ENCODE measurements at regions not wholly inside any gene's neighbourhood (a gene's known extent, or its start where the extent isn't known, plus 50 kb on each side); places are given as distances from the start of the nearest gene placed in this dataset.
"Not testable (repeated sequence)": the region's sequence is repeated elsewhere in the genome, so short reads cannot be mapped to it uniquely, and the experiment has no call there.

DNA sequence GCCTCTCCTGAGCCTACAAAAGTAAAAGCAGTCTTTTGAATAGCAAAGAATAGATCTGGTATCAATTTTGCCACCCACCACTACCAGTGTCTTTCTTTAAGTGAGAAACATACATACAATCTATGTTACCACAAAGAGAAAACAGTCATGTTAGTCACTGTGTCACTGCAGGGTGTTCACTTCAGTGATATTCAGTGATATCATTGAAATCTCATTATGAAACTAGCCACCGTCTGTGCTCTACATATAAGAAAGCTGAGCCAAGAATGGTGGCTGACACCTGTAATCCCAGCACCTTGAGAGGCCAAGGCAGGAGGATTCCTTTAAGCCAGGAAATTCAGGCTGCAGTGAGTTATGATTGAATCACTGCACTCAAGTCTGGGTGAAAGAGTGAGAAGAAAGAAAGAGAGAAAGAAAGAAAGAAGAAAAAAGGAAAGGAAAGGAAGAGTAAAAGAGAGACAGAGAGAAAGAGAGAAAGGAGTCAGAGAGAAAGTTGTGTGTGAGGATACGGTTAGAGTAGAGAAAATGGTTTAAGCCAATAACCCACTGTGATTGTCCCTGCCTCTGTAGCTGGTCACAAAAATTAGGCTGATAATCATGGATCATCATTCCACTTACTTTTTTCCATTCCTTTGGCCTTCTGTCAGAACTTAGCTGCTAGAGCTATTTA, 847.1 kb downstream of the FAM181B start:
- no peak for DNase-seq (ENCODE audit: low spot score)

DNA sequence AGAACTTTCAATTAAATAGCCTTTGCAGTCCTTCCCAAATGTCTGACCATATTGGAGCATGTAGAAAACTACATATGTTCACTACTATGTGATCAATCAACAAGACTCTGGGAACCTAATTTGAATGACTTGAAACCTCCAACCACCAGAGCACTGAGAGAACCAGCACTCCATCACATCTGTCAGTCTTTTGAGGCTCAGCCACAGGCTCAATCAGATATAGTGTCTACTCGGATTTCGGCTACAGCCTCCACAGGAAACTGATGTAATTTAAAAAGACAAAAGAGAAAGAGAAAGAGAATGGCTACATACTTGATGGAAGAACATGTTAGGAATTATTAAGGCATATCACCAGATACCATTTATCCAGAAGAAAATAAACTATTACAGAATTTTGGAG, 859.0 kb downstream of the FAM181B start:
- no peak for DNase-seq (ENCODE audit: low spot score)

GRCh38 chr11:81870815-81871214, 862.8 kb downstream of the FAM181B start:
- DNase-seq (ENCODE audit: low spot score), result no peak

DNA sequence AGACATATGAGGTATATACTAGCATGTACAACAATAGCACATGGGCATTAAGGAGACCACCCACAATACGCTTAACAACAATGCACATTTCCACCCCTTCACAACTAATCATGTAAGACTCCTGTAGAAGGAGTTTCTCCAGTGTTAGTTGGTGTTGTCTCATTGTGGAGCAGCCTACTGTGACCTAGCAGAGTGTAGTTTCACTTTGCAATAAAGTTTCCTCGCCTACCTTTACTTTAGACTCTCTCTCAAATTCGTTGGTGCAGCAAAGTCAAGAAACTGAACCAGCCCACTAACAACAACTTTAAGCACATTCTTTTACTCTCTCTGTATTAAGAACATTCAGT, 863.6 kb downstream of the FAM181B start:
- DNase-seq (ENCODE audit: low spot score), result no peak

DNA sequence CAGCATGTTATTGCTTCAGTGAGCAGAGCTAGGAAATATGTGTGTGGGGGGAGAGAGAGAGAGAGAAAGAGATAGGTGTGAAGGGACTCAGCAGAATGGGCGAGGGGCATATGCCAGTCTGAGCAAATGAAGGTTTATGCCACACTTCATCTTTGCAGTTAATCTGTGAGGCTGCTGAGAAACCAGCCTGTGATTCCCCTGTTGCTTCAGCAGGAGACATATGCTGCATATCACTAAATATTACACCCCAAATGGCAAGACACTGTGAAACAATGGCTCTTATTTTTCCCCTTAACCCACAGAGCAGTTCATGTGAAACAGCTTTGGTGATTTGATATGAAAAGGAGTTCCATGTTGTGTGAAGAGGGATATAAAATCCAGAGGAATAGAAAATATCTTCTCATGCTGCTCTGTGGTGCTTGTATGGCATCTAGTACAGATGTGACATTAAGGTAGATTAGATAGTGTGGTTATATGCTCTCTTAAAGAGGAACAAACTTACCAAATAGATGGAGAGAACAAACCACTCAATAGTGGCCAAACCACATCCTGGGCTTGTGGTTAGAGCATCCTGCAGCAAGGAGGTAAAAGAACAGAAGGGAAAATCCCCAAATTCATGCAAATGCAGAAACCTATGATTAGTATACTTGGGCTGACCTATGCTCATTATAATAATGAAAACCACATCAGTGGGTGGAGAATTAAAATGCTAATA, 864.2 kb downstream of the FAM181B start:
- no peak for DNase-seq (ENCODE audit: low spot score)

DNA sequence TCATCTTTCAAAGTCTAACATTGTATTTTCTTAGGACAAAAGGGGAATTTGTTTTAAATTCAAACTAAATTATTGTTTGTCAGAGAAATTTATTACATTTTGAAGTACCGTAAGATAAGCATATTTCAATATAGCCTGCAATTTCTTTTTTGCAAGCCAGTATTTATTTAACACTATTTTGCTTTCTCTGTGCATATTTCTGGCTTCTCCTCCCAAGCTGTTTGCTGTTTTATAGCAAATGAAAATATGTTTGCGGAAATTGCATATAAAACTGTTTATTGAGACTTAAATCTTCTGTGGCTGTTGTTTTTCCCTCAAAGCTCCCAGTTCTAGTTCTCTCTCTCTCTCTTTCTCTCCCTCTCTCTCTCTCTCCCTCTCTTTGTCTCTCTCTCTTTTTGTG, 866.8 kb downstream of the FAM181B start:
- no peak for DNase-seq (ENCODE audit: low spot score)

DNA sequence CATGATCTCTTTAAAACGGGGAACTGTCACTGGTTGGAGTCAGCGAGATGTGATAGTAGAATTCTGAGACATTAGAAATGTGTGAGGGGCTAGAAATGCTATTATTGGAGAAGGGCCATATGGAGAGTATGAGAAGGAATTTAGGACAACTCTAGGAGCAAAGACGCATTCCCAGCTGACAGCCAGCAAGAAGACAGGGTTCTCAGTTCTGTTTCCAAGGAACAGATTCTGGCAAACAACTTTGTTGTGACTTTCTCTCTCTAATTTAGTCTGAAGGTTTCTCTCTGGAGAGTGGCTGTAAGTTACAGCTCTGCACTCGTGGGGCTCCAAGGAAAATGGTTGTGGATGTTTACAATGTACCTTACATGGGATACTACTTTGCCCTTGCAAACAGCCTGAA, 876.3 kb downstream of the FAM181B start:
- no peak for DNase-seq (ENCODE audit: low spot score)

DNA sequence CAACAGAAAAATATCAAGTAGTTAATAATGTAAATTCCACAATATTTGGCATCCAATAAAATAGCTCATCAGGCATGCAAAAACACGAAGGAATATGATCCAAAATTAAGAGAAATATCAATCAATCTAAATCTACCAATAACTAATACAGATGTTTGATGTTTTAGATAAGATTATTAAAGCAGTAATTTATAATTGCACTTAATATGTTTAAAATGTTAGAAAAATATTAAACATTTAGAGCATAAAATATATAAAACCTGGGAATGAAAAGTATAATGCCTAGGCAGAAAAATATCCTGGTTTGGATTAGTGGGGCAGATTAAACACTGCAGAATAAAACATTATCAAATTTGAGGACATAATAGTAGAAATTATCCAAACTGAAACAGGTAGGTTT, 879.9 kb downstream of the FAM181B start:
- no peak for DNase-seq (ENCODE audit: low spot score)

GRCh38 chr11:81852896-81853295, 880.8 kb downstream of the FAM181B start:
- DNase-seq (ENCODE audit: low spot score), result no peak

DNA sequence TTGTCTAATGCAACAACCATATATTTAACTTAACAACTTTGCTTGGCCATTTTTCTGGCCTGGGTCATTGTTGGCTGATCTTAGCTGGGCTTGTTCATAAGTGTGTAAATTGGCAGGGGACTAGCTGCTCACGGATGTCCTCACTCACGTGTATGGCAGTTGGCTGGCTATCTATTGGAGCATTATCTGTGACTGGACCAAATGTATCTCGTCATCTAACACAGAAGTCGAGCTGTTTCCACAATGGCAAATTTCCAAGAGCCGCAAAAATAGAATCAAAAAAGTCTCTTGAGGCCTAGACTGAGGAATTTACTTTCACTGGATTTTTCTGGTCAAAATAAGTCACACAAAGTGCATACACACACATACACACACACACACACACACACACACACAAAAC, 893.3 kb downstream of the FAM181B start:
- DNase-seq (ENCODE audit: low spot score), result no peak

DNA sequence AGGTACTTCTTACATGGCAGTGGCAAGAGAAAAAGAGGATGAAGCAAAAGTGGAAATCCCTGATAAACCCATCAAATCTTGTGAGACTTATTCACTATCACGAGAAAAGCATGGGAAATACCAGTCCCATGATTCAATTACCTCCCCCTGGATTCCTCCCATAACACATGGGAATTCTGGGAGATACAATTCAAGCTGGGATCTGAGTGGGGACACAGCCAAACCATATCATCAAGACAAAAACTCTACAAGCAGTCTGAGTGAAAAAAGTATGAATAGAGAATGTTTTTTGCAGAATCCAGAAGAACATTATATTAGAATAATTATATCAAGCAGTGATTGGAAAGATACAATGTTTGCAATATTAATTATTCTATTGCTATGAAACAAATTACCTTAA, 893.7 kb downstream of the FAM181B start:
- DNase-seq (ENCODE audit: low spot score), result no peak

DNA sequence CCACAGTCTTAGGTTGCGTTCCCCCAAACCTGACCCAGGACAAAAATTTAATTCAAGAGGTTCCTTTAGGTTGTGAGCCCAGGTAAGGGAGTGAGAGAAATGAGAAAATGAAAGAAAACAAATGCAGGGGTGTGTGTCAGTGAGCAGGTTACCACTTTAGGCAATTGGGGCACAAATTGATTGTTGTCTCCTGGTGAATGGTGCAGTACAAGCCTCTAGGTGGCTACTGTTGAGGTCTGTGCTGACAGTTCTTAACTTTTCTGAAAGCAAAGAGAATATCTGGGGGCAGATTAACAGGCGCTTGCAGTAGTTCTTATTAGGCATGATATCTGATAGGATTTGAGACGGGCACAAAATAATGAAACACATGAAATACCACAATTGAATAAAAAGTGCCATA, 894.6 kb downstream of the FAM181B start:
- no peak for DNase-seq (ENCODE audit: low spot score)

DNA sequence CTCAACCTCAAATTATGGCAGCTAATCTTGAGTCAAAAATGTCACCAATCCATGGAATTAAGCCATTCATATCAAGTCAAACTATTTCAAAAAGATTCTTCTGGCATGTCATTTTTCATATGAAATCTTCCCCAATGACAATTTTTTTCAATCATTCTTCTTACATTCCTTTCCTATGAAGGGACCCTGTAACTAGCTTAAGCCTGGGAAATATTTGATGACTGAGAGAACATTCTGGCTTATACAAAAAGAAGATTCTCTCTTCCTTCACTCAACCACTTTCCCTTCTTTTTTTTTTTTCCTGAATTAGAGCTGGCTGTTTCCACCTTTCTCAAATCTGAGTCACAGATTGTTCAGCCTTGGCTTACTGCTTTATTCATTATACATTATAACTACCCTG, 903.7 kb downstream of the FAM181B start:
- DNase-seq (ENCODE audit: low spot score), result no peak

GRCh38 chr11:81825346-81825745, 908.3 kb downstream of the FAM181B start:
- no peak for DNase-seq (ENCODE audit: low spot score)

DNA sequence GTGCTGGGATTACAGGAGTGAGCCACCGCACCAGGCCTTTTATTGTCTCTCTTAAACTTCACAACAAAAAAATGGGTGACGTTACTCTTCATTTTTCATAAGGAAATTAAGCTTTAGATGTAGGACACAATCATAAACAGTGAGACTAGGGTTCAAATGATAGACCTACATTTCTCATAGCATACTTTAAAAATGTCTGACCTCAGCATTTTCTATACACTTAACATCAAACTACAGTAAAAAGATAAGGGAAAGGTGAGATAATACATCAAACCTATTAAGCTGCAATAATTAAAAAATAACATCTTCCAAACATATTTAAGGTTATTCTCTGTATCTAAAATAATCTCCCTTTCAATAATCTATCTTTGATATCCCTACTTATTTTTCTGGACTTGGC, 914.2 kb downstream of the FAM181B start:
- no peak for DNase-seq (ENCODE audit: low spot score)

DNA sequence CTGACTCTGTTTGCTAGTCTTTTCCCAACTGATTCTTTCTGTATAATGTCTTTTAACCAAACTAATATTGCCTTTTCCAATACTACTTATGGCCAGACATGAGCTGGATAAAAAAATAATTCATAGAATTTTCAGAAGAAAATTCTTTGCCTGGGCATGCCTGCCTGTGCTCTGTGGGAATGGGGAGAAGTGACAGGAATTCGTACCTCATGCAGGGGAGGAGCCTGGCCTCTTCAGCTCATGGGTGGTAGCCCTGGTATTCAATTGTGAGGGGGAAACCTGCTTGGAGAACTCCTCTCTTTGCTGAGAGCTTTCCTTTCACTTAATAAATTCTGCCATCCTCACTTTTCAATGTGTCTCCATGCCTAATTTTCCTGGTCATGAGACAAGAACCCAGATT, 928.8 kb downstream of the FAM181B start:
- DNase-seq (ENCODE audit: low spot score), result no peak

- DNase-seq (ENCODE audit: low spot score), result no peak
Measured at GRCh38 chr11:81802591-81802990, 931.1 kb downstream of the FAM181B start.

DNA sequence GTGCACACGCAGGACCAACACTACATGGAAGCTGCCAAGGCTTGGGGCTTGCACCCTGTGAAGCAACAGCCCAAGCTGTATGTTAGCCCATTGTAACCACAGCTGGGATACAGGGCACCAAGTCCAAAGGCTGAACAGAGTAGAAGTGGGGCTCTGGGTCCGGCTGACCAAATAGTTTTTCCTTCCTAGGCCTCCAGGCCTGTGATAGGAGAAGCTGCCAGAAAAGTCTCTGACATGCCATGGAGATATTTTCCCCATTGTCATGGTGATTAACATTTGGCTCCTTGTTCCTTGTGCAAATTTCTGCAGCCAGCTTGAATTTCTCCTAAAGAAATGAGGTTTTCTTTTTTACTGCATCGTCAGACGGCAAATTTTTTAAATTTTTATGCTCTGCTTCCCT, 941.2 kb downstream of the FAM181B start:
- no peak for DNase-seq (ENCODE audit: low spot score)

DNA sequence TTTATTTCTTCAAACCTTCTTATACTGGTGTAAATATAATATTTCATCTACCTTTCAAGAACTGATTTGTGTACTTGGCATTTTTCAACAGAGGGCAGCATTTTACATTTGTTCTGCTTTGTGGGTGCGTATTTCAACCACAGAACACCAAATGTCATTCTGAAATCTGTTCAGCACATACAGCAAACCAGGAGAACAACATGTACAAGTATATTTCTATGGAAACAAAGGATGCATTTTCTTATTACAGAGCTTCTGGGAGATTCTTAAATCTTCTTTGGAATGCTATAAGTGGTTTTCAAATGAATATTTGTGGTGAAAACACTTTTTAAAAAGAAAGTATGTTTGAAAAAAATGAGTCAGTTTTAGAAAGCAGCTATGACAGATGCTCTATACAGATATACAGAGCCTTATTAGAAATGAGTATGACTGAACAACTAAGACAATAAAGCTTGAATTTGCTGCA, 946.0 kb downstream of the FAM181B start:
- DNase-seq (ENCODE audit: low spot score), result no peak

DNA sequence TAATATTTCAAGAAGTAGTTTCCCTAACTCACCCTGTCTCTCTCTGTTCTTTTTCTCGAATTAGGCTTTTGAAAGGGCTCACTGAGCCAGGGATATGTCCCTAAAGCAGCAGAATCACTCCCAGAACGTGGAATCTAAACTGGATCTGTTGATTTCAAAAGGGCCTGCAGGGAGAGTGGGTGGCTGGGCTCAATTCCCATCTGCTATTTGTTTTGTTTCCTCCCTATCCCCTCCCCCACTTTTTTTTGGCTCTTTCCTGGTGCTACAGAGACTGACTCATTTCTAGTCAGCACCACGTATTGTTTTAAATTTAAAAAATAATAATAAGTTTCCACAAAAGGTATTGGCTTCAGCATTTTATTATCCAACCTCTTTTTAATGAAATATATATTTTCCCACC, 961.5 kb downstream of the FAM181B start:
- DNase-seq (ENCODE audit: low spot score), result no peak

DNA sequence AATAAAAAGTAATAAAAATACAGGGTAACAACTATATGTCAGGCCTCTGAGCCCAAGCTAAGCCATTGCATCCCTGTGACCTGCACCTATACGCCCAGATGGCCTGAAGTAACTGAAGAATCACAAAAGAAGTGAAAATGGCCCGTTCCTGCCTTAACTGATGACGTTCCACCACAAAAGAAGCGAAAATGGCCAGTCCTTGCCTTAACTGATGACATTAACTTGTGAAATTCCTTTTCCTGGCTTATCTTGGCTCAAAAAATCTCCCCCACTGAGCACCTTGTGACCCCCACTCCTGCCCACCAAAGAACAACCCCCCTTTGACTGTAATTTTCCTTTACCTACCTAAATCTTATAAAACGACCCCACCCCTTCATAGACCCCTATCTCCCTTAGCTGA, 963.8 kb downstream of the FAM181B start:
- DNase-seq (ENCODE audit: low spot score), result not testable (repeated sequence)

GRCh38 chr11:81756864-81757595, 976.6 kb downstream of the FAM181B start:
- no peak for DNase-seq (ENCODE audit: low spot score)

DNA sequence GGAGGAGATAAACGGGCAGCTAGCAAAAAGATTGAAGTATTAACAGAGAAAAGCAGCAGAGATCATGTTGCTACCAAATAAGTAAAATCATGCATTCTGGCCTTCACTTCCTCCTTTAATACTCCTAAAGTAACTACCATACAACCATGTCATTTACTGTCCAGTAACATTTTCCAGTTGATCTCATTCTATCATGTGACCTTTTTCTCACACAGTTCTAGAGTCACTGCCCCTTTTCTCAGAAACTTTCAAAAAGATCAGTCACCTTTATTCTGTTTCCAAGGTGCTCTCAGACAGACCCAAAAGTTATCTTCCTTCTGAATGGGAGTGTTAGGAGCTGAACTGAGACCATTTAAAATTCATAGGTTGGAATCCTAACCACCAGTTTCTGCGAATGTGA, 984.4 kb downstream of the FAM181B start:
- no peak for DNase-seq (ENCODE audit: low spot score)
